Ishikawa (cell line): ENCODE measurements at regions not wholly inside any gene's neighbourhood (a gene's known extent, or its start where the extent isn't known, plus 50 kb on each side); places are given as distances from the start of the nearest gene placed in this dataset.

ENCODE experiments used
- CEBPB ChIP-seq: IDR thresholded peaks from 2 replicates; pipeline ENCODE4 v1.6.1; 2012
- CREB1 ChIP-seq: IDR thresholded peaks from 2 replicates; pipeline ENCODE4 v1.6.1; 2012; ENCODE audit warnings: low read depth
- EGR1 ChIP-seq: IDR thresholded peaks from 2 replicates; pipeline ENCODE4 v1.6.1; 2012
- EP300 ChIP-seq: IDR thresholded peaks from 2 replicates; pipeline ENCODE4 v1.6.1; 2012; ENCODE audit warnings: borderline replicate concordance
- FOXM1 ChIP-seq: IDR thresholded peaks from 2 replicates; pipeline ENCODE4 v1.6.1; 2012; ENCODE audit warnings: low read depth, borderline replicate concordance
- MAX ChIP-seq: IDR thresholded peaks from 2 replicates; pipeline ENCODE4 v1.6.1; 2012
- NFIC ChIP-seq: IDR thresholded peaks from 2 replicates; pipeline ENCODE4 v1.6.1; 2012
- RAD21 ChIP-seq: IDR thresholded peaks from 2 replicates; pipeline ENCODE4 v1.6.1; 2012; ENCODE audit warnings: low read depth
- REST ChIP-seq: IDR thresholded peaks from 2 replicates; pipeline ENCODE4 v1.6.1; 2012; ENCODE audit warnings: low read depth, mild to moderate bottlenecking
- TAF1 ChIP-seq: IDR thresholded peaks from 2 replicates; pipeline ENCODE4 v1.6.1; 2012; ENCODE audit warnings: low read depth, mild to moderate bottlenecking
- TCF12 ChIP-seq: IDR thresholded peaks from 2 replicates; pipeline ENCODE4 v1.6.1; 2012; ENCODE audit warnings: low read depth
- TEAD4 ChIP-seq: IDR thresholded peaks from 2 replicates; pipeline ENCODE4 v1.6.1; 2012
- USF1 ChIP-seq: IDR thresholded peaks from 2 replicates; pipeline ENCODE4 v1.6.1; 2012
- YY1 ChIP-seq: IDR thresholded peaks from 2 replicates; pipeline ENCODE4 v1.6.1; 2012; ENCODE audit warnings: low read depth
- ZBTB7A ChIP-seq: IDR thresholded peaks from 2 replicates; pipeline ENCODE4 v1.6.1; 2012; ENCODE audit warnings: low read depth

- TF ChIP-seq TEAD4 (no peak), TCF12 (no peak), MAX (no peak), EP300 (no peak), YY1 (no peak), REST (no peak), FOXM1 (no peak), EGR1 (no peak)
Observed at GRCh38 chr2:4295680-4296079, 592.3 kb downstream of the DCDC2C start.

GRCh38 chr2:4300616-4301015, 597.2 kb downstream of the DCDC2C start:
- TF ChIP-seq TAF1 = no peak
- TF ChIP-seq EP300 = no peak
- TF ChIP-seq EGR1 = no peak
- no peak for TF ChIP-seq REST
- TF ChIP-seq YY1 = no peak
- TF ChIP-seq MAX = no peak
- no peak for TF ChIP-seq TCF12
- no peak for TF ChIP-seq CEBPB
- no peak for TF ChIP-seq ZBTB7A
- no peak for TF ChIP-seq RAD21
- TF ChIP-seq TEAD4 = no peak
- TF ChIP-seq USF1 = no peak
- no peak for TF ChIP-seq CREB1
- no peak for TF ChIP-seq NFIC
- no peak for TF ChIP-seq FOXM1

- no peak for TF ChIP-seq TEAD4
- TF ChIP-seq USF1 = no peak
- TF ChIP-seq TCF12 = no peak
- no peak for TF ChIP-seq ZBTB7A
- TF ChIP-seq EGR1 = no peak
Observed at GRCh38 chr2:4324531-4324930, 621.2 kb downstream of the DCDC2C start.

GRCh38 chr2:4336864-4337263, 633.5 kb downstream of the DCDC2C start:
- TF ChIP-seq CEBPB (no peak), TCF12 (no peak), USF1 (no peak), YY1 (no peak), ZBTB7A (no peak), TAF1 (no peak), NFIC (no peak), FOXM1 (no peak), CREB1 (no peak), EP300 (no peak), EGR1 (no peak), RAD21 (no peak), TEAD4 (no peak), MAX (no peak), REST (no peak)

GRCh38 chr2:4338345-4338744, 635.0 kb downstream of the DCDC2C start:
- no peak for TF ChIP-seq CREB1
